Naive B cell (primary cell): ENCODE measurements at regions not wholly inside any gene's neighbourhood (a gene's known extent, or its start where the extent isn't known, plus 50 kb on each side); places are given as distances from the start of the nearest gene placed in this dataset.
"Not testable (repeated sequence)": the region's sequence is repeated elsewhere in the genome, so short reads cannot be mapped to it uniquely, and the experiment has no call there.

Experiments used
- ATAC-seq, 2 donors: fragments of 150-1000 bp; cut with Tn5 transposase; 2 replicates each; pipeline ENCODE4 v1.10.0; 2021; ENCODE audit warnings: low read depth in 2 of 2, mild to moderate bottlenecking in 2 of 2, moderate library complexity in 2 of 2
- DNase-seq: peaks from one replicate; pipeline ENCODE4 v3.0.0; 2022
- H3K27ac Mint-ChIP-seq, 6 donors: one replicate each; pipeline ENCODE4 v1.8.0; 2020 to 2022; ENCODE audit warnings: mild to moderate bottlenecking in 6 of 6, mixed read lengths in 6 of 6, moderate library complexity in 5 of 6, inconsistent platforms in 2 of 6
- H3K27me3 Mint-ChIP-seq, 3 donors: one replicate each; pipeline ENCODE4 v1.8.0; 2021 to 2022; ENCODE audit warnings: mixed read lengths in 3 of 3, mild to moderate bottlenecking in 1 of 3
- H3K36me3 Mint-ChIP-seq, 2 donors: one replicate each; pipeline ENCODE4 v1.8.0; 2020 to 2022; ENCODE audit warnings: mixed read lengths in 2 of 2, inconsistent platforms in 1 of 2, mild to moderate bottlenecking in 1 of 2
- H3K4me1 Mint-ChIP-seq, 3 donors: one replicate each; pipeline ENCODE4 v1.8.0; 2020 to 2022; ENCODE audit warnings: mixed read lengths in 3 of 3, inconsistent platforms in 1 of 3, mild to moderate bottlenecking in 1 of 3, moderate library complexity in 1 of 3
- H3K4me3 Mint-ChIP-seq, 8 donors: one replicate each; pipeline ENCODE4 v1.8.0; 2020 to 2022; ENCODE audit warnings: mild to moderate bottlenecking in 8 of 8, mixed read lengths in 8 of 8, moderate library complexity in 8 of 8, inconsistent platforms in 2 of 8
- H3K9me3 Mint-ChIP-seq, 7 donors: one replicate each; pipeline ENCODE4 v1.8.0; 2020 to 2022; ENCODE audit warnings: mixed read lengths in 7 of 7, mild to moderate bottlenecking in 5 of 7, inconsistent platforms in 2 of 7, moderate library complexity in 1 of 7

DNA sequence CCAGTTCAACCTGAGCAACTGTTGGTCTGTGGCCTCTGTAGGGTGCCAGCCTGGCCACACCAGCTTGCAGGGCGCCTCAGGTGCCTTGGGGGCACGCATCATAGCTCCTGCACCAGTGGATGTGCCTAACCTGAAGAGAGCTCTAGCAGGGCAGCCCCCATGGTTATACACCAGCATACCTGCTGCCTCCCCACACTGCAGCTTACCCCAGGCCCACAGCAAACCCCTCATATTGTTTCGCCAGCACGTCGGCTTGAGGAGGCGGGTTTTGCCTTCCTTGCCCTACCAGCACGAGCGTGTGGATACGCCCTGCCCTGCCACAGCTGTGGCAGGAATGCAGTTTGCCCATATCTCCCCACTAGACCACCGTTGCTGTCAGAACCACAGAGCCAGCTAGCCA, 435.9 kb downstream of the SLCO4C1 start:
- Mint-ChIP-seq H3K4me1 (no peaks in the 10 kb centered on the region), H3K27me3 (no peaks in the 10 kb centered on the region), H3K27ac (no peak overlapping the region), H3K36me3 (no peaks in the 10 kb centered on the region), H3K9me3 (peaks cover 0 to 2% (median 0%) of the 10 kb centered on the region in 7 donors), H3K4me3 (no peak overlapping the region)
- ATAC-seq (no peak), DNase-seq (no peak)

DNA sequence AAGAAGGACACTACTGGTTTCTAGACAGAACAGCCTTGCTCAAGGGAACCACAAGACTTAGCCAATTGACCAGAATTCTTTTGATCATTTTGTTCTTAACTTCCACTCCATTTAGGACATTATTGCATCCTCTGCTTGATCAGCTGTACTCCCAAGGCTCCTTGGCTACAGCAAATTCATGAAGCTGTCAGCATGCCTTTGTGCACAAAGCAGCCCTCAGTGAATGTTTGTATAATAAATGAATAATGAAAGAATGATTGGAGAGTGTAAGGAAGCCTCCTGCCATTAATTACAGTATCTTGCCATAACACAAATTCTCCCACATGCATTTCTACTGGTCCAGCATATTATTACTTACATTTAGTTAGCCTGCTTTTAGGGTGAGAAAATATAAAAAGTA, 449.6 kb downstream of the SLCO4C1 start:
- DNase-seq (no peak), ATAC-seq (no peak)
- Mint-ChIP-seq H3K27ac (no peak overlapping the region), H3K4me1 (no peaks in the 10 kb centered on the region), H3K9me3 (peaks cover 0 to 6% (median 5%) of the 10 kb centered on the region in 7 donors), H3K36me3 (no peaks in the 10 kb centered on the region), H3K27me3 (no peaks in the 10 kb centered on the region), H3K4me3 (no peak overlapping the region)

- H3K27ac Mint-ChIP-seq: peak overlapping the region in 2 of 6 donors; percentile 4 to 70
- no peaks in the 10 kb centered on the region for H3K36me3 Mint-ChIP-seq
- ATAC-seq (no peak), DNase-seq (no peak)
- H3K27me3 Mint-ChIP-seq: no peaks in the 10 kb centered on the region
- peaks cover 0 to 6% (median 5%) of the 10 kb centered on the region in 7 donors for H3K9me3 Mint-ChIP-seq
- no peak overlapping the region for H3K4me3 Mint-ChIP-seq
- H3K4me1 Mint-ChIP-seq: no peaks in the 10 kb centered on the region
These were observed 453.0 kb downstream of the SLCO4C1 start for GRCh38 chr5:101843055-101843454.

GRCh38 chr5:101838435-101838834, 457.6 kb downstream of the SLCO4C1 start:
- H3K36me3 Mint-ChIP-seq: no peaks in the 10 kb centered on the region
- peaks cover 0 to 4% (median 2%) of the 10 kb centered on the region in 7 donors for H3K9me3 Mint-ChIP-seq
- DNase-seq (no peak), ATAC-seq (no peak)
- H3K4me1 Mint-ChIP-seq: no peaks in the 10 kb centered on the region
- no peak overlapping the region for H3K4me3 Mint-ChIP-seq
- H3K27me3 Mint-ChIP-seq: no peaks in the 10 kb centered on the region
- H3K27ac Mint-ChIP-seq: no peak overlapping the region

- Mint-ChIP-seq H3K36me3 (no peaks in the 10 kb centered on the region), H3K4me3 (no peak overlapping the region), H3K27ac (no peak overlapping the region), H3K9me3 (peaks cover 0 to 25% (median 10%) of the 10 kb centered on the region in 7 donors), H3K4me1 (no peaks in the 10 kb centered on the region), H3K27me3 (no peaks in the 10 kb centered on the region)
- ATAC-seq (no peak), DNase-seq (no peak)
These were observed 466.8 kb downstream of the SLCO4C1 start for GRCh38 chr5:101829255-101829654.

GRCh38 chr5:101811466-101811865, 484.6 kb downstream of the SLCO4C1 start:
- Mint-ChIP-seq H3K27ac (no peak overlapping the region), H3K4me1 (no peaks in the 10 kb centered on the region), H3K27me3 (no peaks in the 10 kb centered on the region), H3K9me3 (peaks cover 0 to 4% (median 0%) of the 10 kb centered on the region in 7 donors), H3K36me3 (no peaks in the 10 kb centered on the region), H3K4me3 (no peak overlapping the region)
- no peak for DNase-seq
- ATAC-seq: no peak

DNA sequence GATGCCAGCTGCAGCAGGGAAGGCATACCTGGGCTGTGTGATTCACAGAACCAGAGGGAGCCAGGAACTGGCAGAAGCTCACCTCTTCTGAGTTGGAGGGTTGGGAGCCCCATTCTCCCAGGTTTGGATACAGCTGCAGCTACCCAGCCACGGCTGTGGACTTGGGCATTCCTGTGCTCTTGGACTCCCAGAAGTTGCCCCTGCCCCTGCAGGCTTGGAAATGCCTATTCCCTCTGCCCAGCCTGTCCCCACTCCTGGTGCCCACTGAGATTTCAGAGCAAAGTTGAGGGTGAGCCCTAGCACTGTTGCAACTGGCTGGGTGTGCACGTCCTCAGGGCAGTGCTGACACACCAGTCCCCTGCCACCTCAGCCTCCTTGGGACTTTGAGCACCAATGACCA, 489.7 kb downstream of the SLCO4C1 start:
- Mint-ChIP-seq H3K9me3 (peaks cover 0 to 8% (median 0%) of the 10 kb centered on the region in 7 donors), H3K27ac (no peak overlapping the region), H3K4me3 (no peak overlapping the region), H3K27me3 (no peaks in the 10 kb centered on the region), H3K4me1 (no peaks in the 10 kb centered on the region), H3K36me3 (no peaks in the 10 kb centered on the region)
- no peak for DNase-seq
- no peak for ATAC-seq

- H3K9me3 Mint-ChIP-seq: peaks cover 0 to 4% (median 0%) of the 10 kb centered on the region in 7 donors
- H3K4me3 Mint-ChIP-seq: no peak overlapping the region
- no peaks in the 10 kb centered on the region for H3K27me3 Mint-ChIP-seq
- no peak for ATAC-seq
- H3K4me1 Mint-ChIP-seq: no peaks in the 10 kb centered on the region
- no peak overlapping the region for H3K27ac Mint-ChIP-seq
- no peaks in the 10 kb centered on the region for H3K36me3 Mint-ChIP-seq
- DNase-seq: no peak
These were observed 499.7 kb downstream of the SLCO4C1 start for GRCh38 chr5:101796427-101796826.

DNA sequence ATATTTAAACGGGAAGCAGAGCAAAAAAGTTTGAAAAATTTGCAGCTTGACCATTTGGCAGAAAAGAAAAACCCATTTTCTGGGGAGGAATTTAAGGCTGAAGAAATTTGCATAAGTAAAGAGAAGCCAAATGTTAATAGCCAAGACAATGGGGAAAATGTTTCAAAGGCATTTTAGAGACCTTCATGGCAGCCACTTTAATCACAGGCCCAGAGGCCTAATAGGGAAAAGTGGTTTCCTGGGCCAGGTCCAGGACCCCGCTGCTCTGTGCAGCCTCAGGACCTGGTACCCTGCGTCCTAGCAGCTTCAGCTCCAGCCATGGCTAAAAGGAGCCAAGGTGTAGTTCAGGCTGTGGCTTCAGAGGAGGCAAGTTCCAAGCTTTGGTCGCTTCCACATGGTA, 507.3 kb downstream of the SLCO4C1 start:
- Mint-ChIP-seq H3K36me3 (no peaks in the 10 kb centered on the region), H3K27ac (no peak overlapping the region), H3K27me3 (no peaks in the 10 kb centered on the region), H3K4me1 (no peaks in the 10 kb centered on the region), H3K4me3 (no peak overlapping the region), H3K9me3 (peaks cover 0 to 10% (median 0%) of the 10 kb centered on the region in 7 donors)
- ATAC-seq (no peak), DNase-seq (no peak)

- no peaks in the 10 kb centered on the region for H3K4me1 Mint-ChIP-seq
- no peaks in the 10 kb centered on the region for H3K36me3 Mint-ChIP-seq
- H3K27ac Mint-ChIP-seq: no peak overlapping the region
- H3K27me3 Mint-ChIP-seq: no peaks in the 10 kb centered on the region
- DNase-seq (no peak), ATAC-seq (no peak)
- H3K4me3 Mint-ChIP-seq: no peak overlapping the region
- peaks cover 0 to 3% (median 0%) of the 10 kb centered on the region in 7 donors for H3K9me3 Mint-ChIP-seq
These were observed 511.0 kb downstream of the SLCO4C1 start for GRCh38 chr5:101785090-101785489.

GRCh38 chr5:101783241-101784013, 512.7 kb downstream of the SLCO4C1 start:
- Mint-ChIP-seq H3K9me3 (peaks cover 0 to 5% (median under 1%) of the 10 kb centered on the region in 7 donors), H3K4me1 (no peaks in the 10 kb centered on the region), H3K27me3 (no peaks in the 10 kb centered on the region), H3K36me3 (no peaks in the 10 kb centered on the region), H3K4me3 (no peak overlapping the region), H3K27ac (no peak overlapping the region)
- no peak for DNase-seq
- no peak for ATAC-seq

GRCh38 chr5:101782352-101783103, 513.6 kb downstream of the SLCO4C1 start:
- no peaks in the 10 kb centered on the region for H3K4me1 Mint-ChIP-seq
- ATAC-seq (no peak), DNase-seq (no peak)
- H3K36me3 Mint-ChIP-seq: no peaks in the 10 kb centered on the region
- no peak overlapping the region for H3K27ac Mint-ChIP-seq
- H3K27me3 Mint-ChIP-seq: no peaks in the 10 kb centered on the region
- H3K4me3 Mint-ChIP-seq: no peak overlapping the region
- peaks cover 0 to 9% (median 1%) of the 10 kb centered on the region in 7 donors for H3K9me3 Mint-ChIP-seq

DNA sequence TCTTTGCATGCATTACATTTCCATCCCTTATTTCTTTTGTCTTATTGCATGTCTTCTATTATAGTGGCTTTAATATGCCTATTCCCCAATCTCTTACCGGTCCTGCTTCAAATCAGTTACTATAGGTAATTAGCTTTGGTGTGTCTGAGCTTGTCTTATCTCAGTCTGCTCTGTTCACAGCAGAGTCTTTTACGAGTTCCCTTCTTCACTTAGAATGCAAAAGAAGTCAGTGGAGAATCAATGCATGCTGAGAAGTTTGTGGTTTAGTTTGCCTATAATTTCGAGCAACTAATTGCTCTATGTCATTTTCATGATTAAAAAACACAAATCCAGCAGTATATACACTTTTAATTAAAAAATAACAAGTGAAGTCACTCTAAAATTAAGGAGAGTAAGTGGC, 545.0 kb downstream of the SLCO4C1 start:
- no peak for ATAC-seq
- no peaks in the 10 kb centered on the region for H3K27me3 Mint-ChIP-seq
- no peaks in the 10 kb centered on the region for H3K4me1 Mint-ChIP-seq
- H3K4me3 Mint-ChIP-seq: no peak overlapping the region
- no peak for DNase-seq
- peaks cover 3 to 12% (median 7%) of the 10 kb centered on the region in 7 donors for H3K9me3 Mint-ChIP-seq
- no peaks in the 10 kb centered on the region for H3K36me3 Mint-ChIP-seq
- H3K27ac Mint-ChIP-seq: no peak overlapping the region

DNA sequence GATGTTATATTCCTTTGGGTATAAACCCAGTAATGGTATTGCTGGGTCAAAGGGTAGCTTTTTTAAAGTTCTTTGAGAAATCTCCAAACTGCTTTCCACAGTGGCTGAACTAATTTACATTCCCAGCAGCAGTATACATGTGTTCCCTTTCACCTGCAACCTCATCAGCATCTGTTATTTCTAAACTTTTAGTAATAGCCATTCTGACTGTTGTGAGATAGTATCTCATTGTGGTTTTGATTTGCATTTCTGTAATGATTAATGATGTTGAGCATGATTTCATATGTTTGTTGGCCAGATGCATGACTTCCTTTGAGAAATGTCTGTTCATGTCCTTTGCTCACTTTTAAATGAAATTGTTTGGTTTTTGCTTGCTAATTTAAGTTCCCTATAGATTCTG, 553.1 kb downstream of the SLCO4C1 start:
- not testable (repeated sequence) for DNase-seq, ATAC-seq, H3K9me3 Mint-ChIP-seq, H3K36me3 Mint-ChIP-seq, H3K4me1 Mint-ChIP-seq, H3K27ac Mint-ChIP-seq, H3K4me3 Mint-ChIP-seq, H3K27me3 Mint-ChIP-seq
